ENCODE measurements at regions not wholly inside any gene's neighbourhood (a gene's known extent, or its start where the extent isn't known, plus 50 kb on each side); places are given as distances from the start of the nearest gene placed in this dataset.

DNA sequence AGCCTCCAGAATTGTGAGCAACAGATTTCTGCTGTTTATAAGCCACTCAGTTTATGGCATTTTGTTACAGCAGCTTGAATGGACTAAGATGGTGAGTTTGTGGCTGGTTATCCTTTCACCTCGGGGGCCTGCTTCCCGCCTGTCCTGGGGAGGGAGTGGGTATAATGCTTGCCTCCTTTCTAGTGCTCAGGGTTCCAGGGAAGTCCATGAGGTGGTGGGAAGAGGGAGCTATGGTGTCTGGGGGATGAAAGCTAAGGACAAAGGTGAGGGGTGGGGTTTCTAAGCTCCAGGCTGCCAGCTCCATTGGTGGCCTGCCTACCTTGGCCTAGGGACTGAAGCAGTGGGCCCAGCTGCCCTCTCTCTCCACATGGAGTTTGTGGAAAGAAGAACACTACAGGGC, 50.2 kb upstream of the SDK2 start:
- ATAC-seq (no peak), DNase-seq (ENCODE audit: low spot score) (no peak)
- TF ChIP-seq NFATC4 (CRISPR knock-in tag; IDR thresholded peaks at IDR 0.05) (no peak), MYBL2 (CRISPR knock-in tag; IDR thresholded peaks at IDR 0.05) (no peak)
- Mint-ChIP-seq H3K4me3 (no peak overlapping the region), H3K27ac (no peak overlapping the region), H3K4me1 (peaks cover 34% of the 10 kb centered on the region), H3K27me3 (ENCODE audit: low read depth) (no peaks in the 10 kb centered on the region; the same call in none of the 2 replicates), H3K36me3 (no peaks in the 10 kb centered on the region; the same call in 1 of the 2 replicates), H3K9me3 (peaks cover 21% of the 10 kb centered on the region)
- CTCF ChIA-PET = interaction anchor here (0.6 to 1.1 kb wide), 3 partner anchors 15 to 413 kb away, joined by 3 to 5 read pairs (median 4); no protein-coding TSS in a partner anchor
- POLR2A ChIA-PET = no interaction called here

- no peak for DNase-seq (ENCODE audit: low spot score)
- no peak overlapping the region for H3K4me3 Mint-ChIP-seq
- TF ChIP-seq MXD4 (CRISPR knock-in tag; IDR thresholded peaks at IDR 0.05; ENCODE audit: borderline replicate concordance) = no peak
- TF ChIP-seq, protein P1, sequence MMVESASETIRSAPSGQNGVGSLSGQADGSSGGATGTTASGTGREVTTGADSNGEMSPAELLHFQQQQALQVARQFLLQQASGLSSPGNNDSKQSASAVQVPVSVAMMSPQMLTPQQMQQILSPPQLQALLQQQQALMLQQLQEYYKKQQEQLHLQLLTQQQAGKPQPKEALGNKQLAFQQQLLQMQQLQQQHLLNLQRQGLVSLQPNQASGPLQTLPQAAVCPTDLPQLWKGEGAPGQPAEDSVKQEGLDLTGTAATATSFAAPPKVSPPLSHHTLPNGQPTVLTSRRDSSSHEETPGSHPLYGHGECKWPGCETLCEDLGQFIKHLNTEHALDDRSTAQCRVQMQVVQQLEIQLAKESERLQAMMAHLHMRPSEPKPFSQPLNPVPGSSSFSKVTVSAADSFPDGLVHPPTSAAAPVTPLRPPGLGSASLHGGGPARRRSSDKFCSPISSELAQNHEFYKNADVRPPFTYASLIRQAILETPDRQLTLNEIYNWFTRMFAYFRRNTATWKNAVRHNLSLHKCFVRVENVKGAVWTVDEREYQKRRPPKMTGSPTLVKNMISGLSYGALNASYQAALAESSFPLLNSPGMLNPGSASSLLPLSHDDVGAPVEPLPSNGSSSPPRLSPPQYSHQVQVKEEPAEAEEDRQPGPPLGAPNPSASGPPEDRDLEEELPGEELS (CRISPR knock-in tag; IDR thresholded peaks at IDR 0.05) = no peak
- TF ChIP-seq, protein P2, sequence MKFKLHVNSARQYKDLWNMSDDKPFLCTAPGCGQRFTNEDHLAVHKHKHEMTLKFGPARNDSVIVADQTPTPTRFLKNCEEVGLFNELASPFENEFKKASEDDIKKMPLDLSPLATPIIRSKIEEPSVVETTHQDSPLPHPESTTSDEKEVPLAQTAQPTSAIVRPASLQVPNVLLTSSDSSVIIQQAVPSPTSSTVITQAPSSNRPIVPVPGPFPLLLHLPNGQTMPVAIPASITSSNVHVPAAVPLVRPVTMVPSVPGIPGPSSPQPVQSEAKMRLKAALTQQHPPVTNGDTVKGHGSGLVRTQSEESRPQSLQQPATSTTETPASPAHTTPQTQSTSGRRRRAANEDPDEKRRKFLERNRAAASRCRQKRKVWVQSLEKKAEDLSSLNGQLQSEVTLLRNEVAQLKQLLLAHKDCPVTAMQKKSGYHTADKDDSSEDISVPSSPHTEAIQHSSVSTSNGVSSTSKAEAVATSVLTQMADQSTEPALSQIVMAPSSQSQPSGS (CRISPR knock-in tag; IDR thresholded peaks at IDR 0.05; ENCODE audit: borderline replicate concordance, low read depth) = no peak
- no peak for TF ChIP-seq ZNF219 (CRISPR knock-in tag; IDR thresholded peaks at IDR 0.05; ENCODE audit: borderline replicate concordance)
- no peak for TF ChIP-seq JUN (CRISPR knock-in tag; IDR thresholded peaks at IDR 0.05)
- TF ChIP-seq PRRX2 (CRISPR knock-in tag; IDR thresholded peaks at IDR 0.05) = no peak
- TF ChIP-seq ATF3 (CRISPR knock-in tag; conservative IDR thresholded peaks at IDR 0.05) = no peak
- TF ChIP-seq, protein P3, sequence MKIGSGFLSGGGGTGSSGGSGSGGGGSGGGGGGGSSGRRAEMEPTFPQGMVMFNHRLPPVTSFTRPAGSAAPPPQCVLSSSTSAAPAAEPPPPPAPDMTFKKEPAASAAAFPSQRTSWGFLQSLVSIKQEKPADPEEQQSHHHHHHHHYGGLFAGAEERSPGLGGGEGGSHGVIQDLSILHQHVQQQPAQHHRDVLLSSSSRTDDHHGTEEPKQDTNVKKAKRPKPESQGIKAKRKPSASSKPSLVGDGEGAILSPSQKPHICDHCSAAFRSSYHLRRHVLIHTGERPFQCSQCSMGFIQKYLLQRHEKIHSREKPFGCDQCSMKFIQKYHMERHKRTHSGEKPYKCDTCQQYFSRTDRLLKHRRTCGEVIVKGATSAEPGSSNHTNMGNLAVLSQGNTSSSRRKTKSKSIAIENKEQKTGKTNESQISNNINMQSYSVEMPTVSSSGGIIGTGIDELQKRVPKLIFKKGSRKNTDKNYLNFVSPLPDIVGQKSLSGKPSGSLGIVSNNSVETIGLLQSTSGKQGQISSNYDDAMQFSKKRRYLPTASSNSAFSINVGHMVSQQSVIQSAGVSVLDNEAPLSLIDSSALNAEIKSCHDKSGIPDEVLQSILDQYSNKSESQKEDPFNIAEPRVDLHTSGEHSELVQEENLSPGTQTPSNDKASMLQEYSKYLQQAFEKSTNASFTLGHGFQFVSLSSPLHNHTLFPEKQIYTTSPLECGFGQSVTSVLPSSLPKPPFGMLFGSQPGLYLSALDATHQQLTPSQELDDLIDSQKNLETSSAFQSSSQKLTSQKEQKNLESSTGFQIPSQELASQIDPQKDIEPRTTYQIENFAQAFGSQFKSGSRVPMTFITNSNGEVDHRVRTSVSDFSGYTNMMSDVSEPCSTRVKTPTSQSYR (CRISPR knock-in tag; IDR thresholded peaks at IDR 0.05) = no peak
- no peak for TF ChIP-seq TCF7 (CRISPR knock-in tag; IDR thresholded peaks at IDR 0.05; ENCODE audit: low read depth)
- TF ChIP-seq, protein P4, sequence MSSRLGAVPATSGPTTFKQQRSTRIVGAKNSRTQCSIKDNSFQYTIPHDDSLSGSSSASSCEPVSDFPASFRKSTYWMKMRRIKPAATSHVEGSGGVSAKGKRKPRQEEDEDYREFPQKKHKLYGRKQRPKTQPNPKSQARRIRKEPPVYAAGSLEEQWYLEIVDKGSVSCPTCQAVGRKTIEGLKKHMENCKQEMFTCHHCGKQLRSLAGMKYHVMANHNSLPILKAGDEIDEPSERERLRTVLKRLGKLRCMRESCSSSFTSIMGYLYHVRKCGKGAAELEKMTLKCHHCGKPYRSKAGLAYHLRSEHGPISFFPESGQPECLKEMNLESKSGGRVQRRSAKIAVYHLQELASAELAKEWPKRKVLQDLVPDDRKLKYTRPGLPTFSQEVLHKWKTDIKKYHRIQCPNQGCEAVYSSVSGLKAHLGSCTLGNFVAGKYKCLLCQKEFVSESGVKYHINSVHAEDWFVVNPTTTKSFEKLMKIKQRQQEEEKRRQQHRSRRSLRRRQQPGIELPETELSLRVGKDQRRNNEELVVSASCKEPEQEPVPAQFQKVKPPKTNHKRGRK (CRISPR knock-in tag; IDR thresholded peaks at IDR 0.05; ENCODE audit: borderline replicate concordance) = no peak
- TF ChIP-seq NFYB (CRISPR knock-in tag; conservative IDR thresholded peaks at IDR 0.05; ENCODE audit: low read depth) = no peak
- TF ChIP-seq, protein P5, sequence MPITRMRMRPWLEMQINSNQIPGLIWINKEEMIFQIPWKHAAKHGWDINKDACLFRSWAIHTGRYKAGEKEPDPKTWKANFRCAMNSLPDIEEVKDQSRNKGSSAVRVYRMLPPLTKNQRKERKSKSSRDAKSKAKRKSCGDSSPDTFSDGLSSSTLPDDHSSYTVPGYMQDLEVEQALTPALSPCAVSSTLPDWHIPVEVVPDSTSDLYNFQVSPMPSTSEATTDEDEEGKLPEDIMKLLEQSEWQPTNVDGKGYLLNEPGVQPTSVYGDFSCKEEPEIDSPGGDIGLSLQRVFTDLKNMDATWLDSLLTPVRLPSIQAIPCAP (CRISPR knock-in tag; IDR thresholded peaks at IDR 0.05) = no peak
- TF ChIP-seq OVOL2 (CRISPR knock-in tag; IDR thresholded peaks at IDR 0.05; ENCODE audit: borderline replicate concordance) = no peak
- TF ChIP-seq ZNF121 (CRISPR knock-in tag; IDR thresholded peaks at IDR 0.05) = no peak
- TF ChIP-seq GRHL2 (CRISPR knock-in tag; IDR thresholded peaks at IDR 0.05; ENCODE audit: insufficient replicate concordance, severe bottlenecking) = no peak
- ChIA-PET CTCF (interaction anchor here (0.6 to 1.1 kb wide), 3 partner anchors 15 to 412 kb away, joined by 3 to 5 read pairs (median 4); no protein-coding TSS in a partner anchor), POLR2A (no interaction called here)
- H3K9me3 Mint-ChIP-seq = peaks cover 21% of the 10 kb centered on the region
- ATAC-seq = no peak
- H3K4me1 Mint-ChIP-seq = peaks cover 30% of the 10 kb centered on the region
- no peak overlapping the region for H3K27ac Mint-ChIP-seq
- no peaks in the 10 kb centered on the region; the same call in none of the 2 replicates for H3K27me3 Mint-ChIP-seq (ENCODE audit: low read depth)
- no peaks in the 10 kb centered on the region; the same call in 1 of the 2 replicates for H3K36me3 Mint-ChIP-seq
These were observed 50.9 kb upstream of the SDK2 start for GRCh38 chr17:73695035-73695738.
